ENCODE measurements at regions not wholly inside any gene's neighbourhood (a gene's known extent, or its start where the extent isn't known, plus 50 kb on each side); places are given as distances from the start of the nearest gene placed in this dataset.

- no peak for DNase-seq
Measured at GRCh38 chr1:87225171-87225570, 103.5 kb upstream of the LMO4 start.

DNA sequence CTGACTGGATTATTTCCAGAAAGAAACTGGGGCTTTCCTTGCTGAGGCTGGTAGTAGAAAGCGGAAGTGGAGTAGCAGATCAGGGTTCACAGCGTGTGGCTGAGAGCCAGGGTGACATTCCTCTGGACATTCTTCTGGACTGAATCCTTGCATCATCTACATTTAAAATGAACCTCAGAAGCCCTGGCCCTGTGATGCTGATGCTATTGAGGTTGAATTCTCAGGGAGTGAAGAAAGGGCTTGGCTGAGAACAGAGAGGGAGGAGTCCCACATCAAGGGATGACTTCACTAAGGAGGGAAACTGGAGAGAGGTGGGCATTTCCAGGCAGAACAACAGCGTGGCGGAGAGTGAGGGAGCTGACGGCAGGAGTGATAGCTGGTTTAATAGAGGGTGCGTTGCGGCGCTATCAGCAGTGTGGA, 102.3 kb upstream of the LMO4 start:
- peak; percentile 77 for DNase-seq

DNA sequence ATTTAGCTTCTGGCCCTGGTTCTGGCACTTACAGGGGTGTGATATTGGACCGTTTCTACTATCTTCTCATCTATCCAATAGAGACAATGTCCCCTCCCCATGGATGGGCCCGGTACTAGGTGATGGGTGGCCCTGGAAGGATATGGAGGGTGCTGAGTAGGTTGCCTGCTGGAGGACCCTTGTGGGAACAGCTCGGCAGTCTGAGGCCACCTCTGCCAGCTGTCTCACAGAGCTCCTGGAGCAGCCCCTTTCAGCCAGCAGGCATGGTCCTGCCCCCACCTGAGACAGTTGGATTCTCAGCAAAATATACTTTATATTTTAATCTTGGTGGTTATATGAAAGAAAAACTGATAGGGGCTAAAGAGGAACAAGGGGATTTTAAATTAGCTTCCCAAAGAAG, 101.0 kb upstream of the LMO4 start:
- no peak for DNase-seq

DNA sequence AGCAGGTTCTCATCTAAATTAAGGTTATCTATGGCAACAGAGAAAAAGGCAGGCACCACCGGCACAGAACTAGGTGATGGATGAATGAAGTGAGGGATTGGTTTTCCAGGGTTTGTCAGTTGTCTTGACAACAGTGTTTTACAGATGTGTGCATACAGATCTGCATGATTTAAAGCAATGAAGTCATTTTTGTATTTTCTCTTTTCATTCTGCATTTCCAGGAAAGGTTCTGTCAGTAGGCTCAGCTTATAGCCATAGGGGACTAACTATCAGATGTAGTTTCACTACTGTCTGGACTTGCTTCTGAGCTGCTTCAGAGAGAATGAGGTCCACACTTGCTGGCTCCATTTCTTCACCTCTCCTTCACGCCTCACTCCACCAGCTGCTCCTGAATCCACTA, 98.2 kb upstream of the LMO4 start:
- no peak for DNase-seq

GRCh38 chr1:87231703-87232367, 96.8 kb upstream of the LMO4 start:
- no peak for DNase-seq

- no peak for DNase-seq
Measured at GRCh38 chr1:87236585-87236984, 92.1 kb upstream of the LMO4 start.

GRCh38 chr1:87239997-87240605, 88.6 kb upstream of the LMO4 start:
- no peak for DNase-seq

GRCh38 chr1:87240661-87241285, 87.9 kb upstream of the LMO4 start:
- no peak for DNase-seq

- no peak for DNase-seq
Measured at GRCh38 chr1:87242445-87243185, 86.1 kb upstream of the LMO4 start.

DNA sequence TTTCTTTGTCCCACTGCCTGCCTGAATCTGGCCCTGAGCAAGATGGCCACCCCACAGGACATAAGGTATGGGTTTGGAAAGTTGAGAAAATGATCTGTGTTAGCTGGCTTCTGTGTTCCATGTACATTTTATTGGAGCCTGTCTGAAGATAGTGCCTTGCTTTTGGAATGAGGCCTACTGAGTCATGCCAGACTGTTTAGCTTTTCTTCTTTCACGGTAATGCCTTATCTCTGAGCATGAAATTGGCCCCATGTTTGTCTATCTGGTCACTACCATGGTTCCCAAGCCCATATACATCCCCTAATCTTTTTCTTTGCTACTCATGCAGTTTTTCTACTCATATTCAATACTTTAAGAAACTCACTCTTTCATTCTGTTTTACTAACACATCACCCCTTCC, 85.1 kb upstream of the LMO4 start:
- no peak for DNase-seq

DNA sequence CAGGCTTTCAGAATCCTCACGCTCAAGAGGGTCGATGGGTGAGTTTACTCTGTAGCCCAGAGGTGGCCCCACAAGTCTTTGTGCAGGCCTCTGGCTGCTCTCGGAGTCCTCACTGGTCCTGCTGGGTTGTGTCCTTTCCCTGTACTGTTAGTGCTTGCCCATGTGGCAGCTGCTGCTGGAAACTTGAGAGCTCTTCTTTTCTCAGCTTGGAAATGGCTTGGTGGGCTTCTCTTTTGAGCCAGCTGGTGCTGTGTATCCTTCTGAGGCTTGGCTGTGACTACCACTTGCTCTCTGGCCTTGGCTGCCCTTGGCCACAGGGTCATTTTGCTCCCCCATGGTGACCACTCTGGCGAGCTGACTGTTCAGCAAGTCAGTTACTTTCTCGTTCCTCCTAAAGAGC, 82.2 kb upstream of the LMO4 start:
- DNase-seq = peak; percentile 57

- DNase-seq = no peak
Measured at GRCh38 chr1:87249803-87250202, 78.9 kb upstream of the LMO4 start.

- no peak for DNase-seq
Measured at GRCh38 chr1:87250336-87250735, 78.3 kb upstream of the LMO4 start.

DNA sequence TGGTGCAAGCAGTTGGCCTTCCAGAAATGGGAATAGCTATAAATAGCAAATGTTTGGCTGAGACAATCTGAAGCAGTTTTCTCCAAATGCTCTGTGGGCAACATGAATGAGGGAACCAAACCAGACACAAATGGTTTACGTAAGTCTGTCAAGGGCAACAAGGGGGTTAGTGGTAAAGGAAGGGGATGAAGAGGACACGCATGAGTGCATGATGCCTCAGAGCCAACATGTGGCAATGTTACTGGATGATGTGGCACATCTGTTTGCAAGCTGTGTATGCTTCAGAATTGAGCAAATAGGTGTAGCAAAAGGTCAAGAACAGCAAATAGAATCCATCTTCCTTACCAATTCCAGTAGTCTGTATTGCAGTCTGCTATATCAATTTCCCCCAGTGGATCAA, 76.3 kb upstream of the LMO4 start:
- DNase-seq = no peak

GRCh38 chr1:87262688-87263087, 66.0 kb upstream of the LMO4 start:
- DNase-seq = no peak

- no peak for DNase-seq
Measured at GRCh38 chr1:87263281-87263680, 65.4 kb upstream of the LMO4 start.

DNA sequence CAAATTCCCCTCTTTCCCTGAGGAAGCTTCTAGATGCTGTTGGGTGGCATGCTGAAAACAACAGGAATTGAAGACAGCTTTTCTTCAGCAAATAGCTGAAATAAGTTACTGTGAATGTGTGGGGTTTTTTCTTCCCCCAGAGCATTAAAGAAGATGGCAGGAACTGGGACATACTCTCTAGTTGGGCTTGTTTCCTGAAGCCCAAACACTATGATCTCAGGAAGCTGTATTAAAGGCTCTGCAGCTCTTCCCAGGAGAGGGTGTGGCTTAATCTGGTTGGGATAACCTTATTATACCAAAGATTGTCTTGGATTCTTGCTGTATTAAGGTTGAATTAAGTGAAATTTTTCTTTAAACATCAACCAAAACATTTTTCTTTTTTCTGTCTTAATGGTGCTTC, 64.9 kb upstream of the LMO4 start:
- no peak for DNase-seq

- no peak for DNase-seq
Measured at GRCh38 chr1:87264976-87265375, 63.7 kb upstream of the LMO4 start.

DNA sequence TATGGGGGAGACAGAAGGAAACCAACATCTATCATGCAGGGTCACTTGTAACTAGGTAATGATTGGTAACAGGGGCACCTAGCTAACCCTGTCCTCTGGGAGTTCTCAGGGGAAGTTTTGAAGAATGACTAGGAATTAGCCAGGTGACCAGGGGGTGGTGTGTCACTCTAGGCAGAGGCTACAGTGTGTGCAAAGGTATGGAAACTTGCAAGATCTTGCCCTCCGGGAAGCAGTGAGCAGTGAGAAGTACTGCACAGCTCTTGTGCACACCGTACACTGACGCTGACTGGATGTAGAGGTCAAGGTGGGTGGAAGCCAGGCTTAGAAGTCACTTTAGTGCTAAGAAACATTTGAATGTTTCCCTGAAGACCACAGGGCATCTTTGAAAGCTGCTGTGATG, 62.9 kb upstream of the LMO4 start:
- DNase-seq = no peak

- DNase-seq = no peak
Measured at GRCh38 chr1:87268111-87268510, 60.6 kb upstream of the LMO4 start.

DNA sequence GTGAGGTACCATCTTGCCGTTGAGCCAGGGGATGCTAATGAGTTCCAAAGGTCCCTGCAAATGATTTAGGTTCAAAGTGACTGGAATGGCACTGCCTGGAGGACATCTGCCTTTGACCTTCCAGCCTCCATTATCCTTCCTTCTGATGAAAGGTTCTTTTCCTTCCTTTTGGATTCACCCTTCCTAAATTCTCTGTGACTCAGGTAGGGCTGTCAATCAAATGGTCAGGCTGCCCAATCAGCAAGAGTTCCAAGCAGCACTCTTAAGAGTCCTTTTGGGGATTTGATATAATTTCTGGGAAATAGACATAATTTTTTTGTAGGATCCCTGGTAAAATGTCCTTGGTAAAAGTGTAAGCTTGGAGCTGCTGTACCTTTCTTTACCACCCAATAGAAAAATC, 58.8 kb upstream of the LMO4 start:
- DNase-seq = no peak

DNA sequence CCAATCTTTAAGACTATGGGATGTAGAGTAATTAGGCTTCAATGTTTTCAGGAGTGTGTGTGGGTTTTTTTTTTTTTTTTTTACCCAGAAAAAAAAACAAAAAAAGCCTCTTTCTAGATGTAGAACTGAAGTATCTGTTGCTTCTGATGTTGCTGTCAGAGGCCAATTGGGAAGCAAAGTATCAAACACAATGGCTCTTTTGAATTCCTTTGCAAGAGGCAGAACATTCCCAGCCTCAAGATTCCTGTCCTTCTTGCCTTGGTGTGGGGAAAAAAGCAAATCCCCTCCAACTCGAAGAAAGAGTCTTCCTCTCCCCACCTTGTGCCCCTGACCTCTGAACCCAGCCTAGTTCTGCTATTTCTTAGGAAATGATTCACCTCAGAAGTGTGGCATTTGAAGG, 55.4 kb upstream of the LMO4 start:
- no peak for DNase-seq

DNA sequence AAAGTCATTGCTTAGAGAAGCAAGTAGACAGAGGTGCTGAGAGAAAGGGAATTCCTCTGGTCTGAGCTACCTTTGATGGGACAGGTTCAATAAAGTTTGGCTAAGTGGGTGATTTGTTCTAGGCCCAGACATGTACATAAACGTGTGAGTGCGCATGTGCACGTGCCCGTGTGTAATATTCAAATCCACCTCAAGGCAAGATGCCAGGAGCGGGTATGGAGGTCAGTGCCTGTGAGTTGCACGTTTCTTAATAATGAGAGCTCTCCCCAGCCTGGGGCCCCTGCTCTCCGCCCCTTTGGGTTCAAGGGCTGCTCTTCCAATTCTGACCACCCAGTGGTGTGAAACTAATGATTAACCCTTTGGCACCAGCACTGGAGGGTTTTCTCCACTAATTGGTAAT, 53.8 kb upstream of the LMO4 start:
- DNase-seq = no peak
